ENCODE measurements at regions not wholly inside any gene's neighbourhood (a gene's known extent, or its start where the extent isn't known, plus 50 kb on each side); places are given as distances from the start of the nearest gene placed in this dataset.

DNA sequence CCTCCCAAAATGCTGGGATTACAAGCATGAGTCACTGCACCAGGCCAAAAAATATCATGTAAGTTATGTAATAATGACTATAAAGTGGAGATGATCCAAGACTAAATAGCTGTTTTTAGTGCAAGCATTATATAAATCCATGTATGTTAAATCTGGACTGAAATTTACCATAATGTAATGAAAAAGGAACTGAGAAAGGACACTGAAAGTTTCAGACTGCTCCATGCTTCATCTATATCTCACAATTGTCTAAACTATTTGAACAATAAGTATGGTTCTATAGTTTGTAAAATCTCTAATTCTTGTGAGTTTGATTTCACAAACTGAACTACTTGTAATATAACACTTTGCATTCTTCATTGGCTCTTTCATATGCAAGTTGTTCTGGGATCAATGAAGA lies 2299.5 kb downstream of the PCDH9 start:
- TF ChIP-seq, protein P1, sequence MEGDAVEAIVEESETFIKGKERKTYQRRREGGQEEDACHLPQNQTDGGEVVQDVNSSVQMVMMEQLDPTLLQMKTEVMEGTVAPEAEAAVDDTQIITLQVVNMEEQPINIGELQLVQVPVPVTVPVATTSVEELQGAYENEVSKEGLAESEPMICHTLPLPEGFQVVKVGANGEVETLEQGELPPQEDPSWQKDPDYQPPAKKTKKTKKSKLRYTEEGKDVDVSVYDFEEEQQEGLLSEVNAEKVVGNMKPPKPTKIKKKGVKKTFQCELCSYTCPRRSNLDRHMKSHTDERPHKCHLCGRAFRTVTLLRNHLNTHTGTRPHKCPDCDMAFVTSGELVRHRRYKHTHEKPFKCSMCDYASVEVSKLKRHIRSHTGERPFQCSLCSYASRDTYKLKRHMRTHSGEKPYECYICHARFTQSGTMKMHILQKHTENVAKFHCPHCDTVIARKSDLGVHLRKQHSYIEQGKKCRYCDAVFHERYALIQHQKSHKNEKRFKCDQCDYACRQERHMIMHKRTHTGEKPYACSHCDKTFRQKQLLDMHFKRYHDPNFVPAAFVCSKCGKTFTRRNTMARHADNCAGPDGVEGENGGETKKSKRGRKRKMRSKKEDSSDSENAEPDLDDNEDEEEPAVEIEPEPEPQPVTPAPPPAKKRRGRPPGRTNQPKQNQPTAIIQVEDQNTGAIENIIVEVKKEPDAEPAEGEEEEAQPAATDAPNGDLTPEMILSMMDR (IDR thresholded peaks at IDR 0.05), result no peak
- TF ChIP-seq ZNF317 (CRISPR knock-in tag; IDR thresholded peaks at IDR 0.05; ENCODE audit: borderline replicate concordance, low read depth) (no peak), MYBL2 (CRISPR knock-in tag; IDR thresholded peaks at IDR 0.05) (no peak), FOXP1 (CRISPR knock-in tag; IDR thresholded peaks at IDR 0.05; ENCODE audit: borderline replicate concordance) (no peak)
- TF ChIP-seq, protein P2, sequence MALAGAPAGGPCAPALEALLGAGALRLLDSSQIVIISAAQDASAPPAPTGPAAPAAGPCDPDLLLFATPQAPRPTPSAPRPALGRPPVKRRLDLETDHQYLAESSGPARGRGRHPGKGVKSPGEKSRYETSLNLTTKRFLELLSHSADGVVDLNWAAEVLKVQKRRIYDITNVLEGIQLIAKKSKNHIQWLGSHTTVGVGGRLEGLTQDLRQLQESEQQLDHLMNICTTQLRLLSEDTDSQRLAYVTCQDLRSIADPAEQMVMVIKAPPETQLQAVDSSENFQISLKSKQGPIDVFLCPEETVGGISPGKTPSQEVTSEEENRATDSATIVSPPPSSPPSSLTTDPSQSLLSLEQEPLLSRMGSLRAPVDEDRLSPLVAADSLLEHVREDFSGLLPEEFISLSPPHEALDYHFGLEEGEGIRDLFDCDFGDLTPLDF (CRISPR knock-in tag; IDR thresholded peaks at IDR 0.05), result no peak
- TF ChIP-seq, protein P3, sequence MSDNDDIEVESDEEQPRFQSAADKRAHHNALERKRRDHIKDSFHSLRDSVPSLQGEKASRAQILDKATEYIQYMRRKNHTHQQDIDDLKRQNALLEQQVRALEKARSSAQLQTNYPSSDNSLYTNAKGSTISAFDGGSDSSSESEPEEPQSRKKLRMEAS (CRISPR knock-in tag; IDR thresholded peaks at IDR 0.05), result no peak
